GM23338 (cell line): ENCODE measurements at regions not wholly inside any gene's neighbourhood (a gene's known extent, or its start where the extent isn't known, plus 50 kb on each side); places are given as distances from the start of the nearest gene placed in this dataset.

Experiments
- ATAC-seq: fragments of 200-7000 bp; cut with Tn5 transposase; 3 replicates; pipeline ENCODE4 v1.9.1; 2020
- DNase-seq: peaks from one replicate; pipeline ENCODE4 v3.0.0-alpha.2; 2015; ENCODE audit warnings: low spot score
- H2AFZ ChIP-seq: fragments of 200-600 bp; sonication (generic); 2 replicates; pipeline ENCODE4 v1.8.0; 2016; ENCODE audit warnings: antibody characterized with exemption, mild to moderate bottlenecking, moderate library complexity
- H3F3A ChIP-seq: fragments of 200-600 bp; sonication (generic); replicated peaks from 2 replicates; pipeline ENCODE4 v1.8.0; 2017; ENCODE audit warnings: antibody characterized with exemption, mixed run types, low read depth
- H3K27ac ChIP-seq: fragments of 200-600 bp; sonication (generic); 2 replicates; pipeline ENCODE4 v1.6.1; 2016; ENCODE audit warnings: low read depth
- H3K27me3 ChIP-seq: fragments of 200-600 bp; sonication (generic); 2 replicates; pipeline ENCODE4 v1.8.0; 2016; ENCODE audit warnings: mild to moderate bottlenecking, mixed run types, moderate library complexity; ENCODE audit not compliant: insufficient read depth
- H3K36me3 ChIP-seq: fragments of 200-600 bp; sonication (generic); 2 replicates; pipeline ENCODE4 v1.8.0; 2016; ENCODE audit warnings: mild to moderate bottlenecking; ENCODE audit not compliant: insufficient read depth
- H3K4me1 ChIP-seq: fragments of 200-600 bp; sonication (generic); 2 replicates; pipeline ENCODE4 v1.8.0; 2016; ENCODE audit warnings: mild to moderate bottlenecking, moderate library complexity; ENCODE audit not compliant: insufficient read depth
- H3K4me2 ChIP-seq: fragments of 200-600 bp; sonication (generic); 2 replicates; pipeline ENCODE4 v1.7.1; 2017; ENCODE audit warnings: mixed run types
- H3K4me3 ChIP-seq: fragments of 200-600 bp; sonication (generic); 2 replicates; pipeline ENCODE4 v1.6.1; 2016; ENCODE audit warnings: mixed run types
- H3K79me2 ChIP-seq: fragments of 200-600 bp; sonication (generic); replicated peaks from 2 replicates; pipeline ENCODE4 v1.8.0; 2017; ENCODE audit warnings: mild to moderate bottlenecking; ENCODE audit not compliant: insufficient read depth
- H3K9me2 ChIP-seq: fragments of 200-600 bp; sonication (generic); 2 replicates; pipeline ENCODE4 v1.8.0; 2017; ENCODE audit not compliant: insufficient read depth
- H4K20me1 ChIP-seq: fragments of 200-600 bp; sonication (generic); replicated peaks from 2 replicates; pipeline ENCODE4 v1.8.0; 2017; ENCODE audit warnings: mild to moderate bottlenecking; ENCODE audit not compliant: insufficient read depth
- H3K27ac Mint-ChIP-seq: 2 replicates; pipeline ENCODE4 v1.8.0; 2020; ENCODE audit warnings: inconsistent platforms, mild to moderate bottlenecking, moderate library complexity, mixed read lengths
- H3K27me3 Mint-ChIP-seq: 3 replicates; pipeline ENCODE4 v1.8.0; 2022; ENCODE audit warnings: low read depth, mild to moderate bottlenecking, moderate library complexity, mixed read lengths, inconsistent platforms; ENCODE audit not compliant: insufficient read depth, poor library complexity
- H3K36me3 Mint-ChIP-seq: 3 replicates; pipeline ENCODE4 v1.8.0; 2021; ENCODE audit warnings: low read depth, mild to moderate bottlenecking, inconsistent platforms, moderate library complexity, mixed read lengths
- H3K4me1 Mint-ChIP-seq: 3 replicates; pipeline ENCODE4 v1.8.0; 2020; ENCODE audit warnings: mild to moderate bottlenecking, inconsistent platforms, mixed read lengths
- H3K4me3 Mint-ChIP-seq: 3 replicates; pipeline ENCODE4 v1.8.0; 2021; ENCODE audit warnings: moderate library complexity, mild to moderate bottlenecking, inconsistent platforms, mixed read lengths
- H3K9me3 Mint-ChIP-seq: 3 replicates; pipeline ENCODE4 v1.8.0; 2020; ENCODE audit warnings: moderate library complexity, mild to moderate bottlenecking, inconsistent platforms, mixed read lengths
- CREB1 ChIP-seq: fragments of 250-450 bp; sonication (Bioruptor Pico); IDR thresholded peaks from 2 replicates; pipeline ENCODE4 v1.5.0; 2020; ENCODE audit warnings: low read depth, mild to moderate bottlenecking, moderate library complexity
- ETS1 ChIP-seq: IDR thresholded peaks from 2 replicates; pipeline ENCODE4 v1.6.1; 2016; ENCODE audit warnings: antibody characterized with exemption
- EZH2 ChIP-seq: fragments of 200-600 bp; sonication (generic); IDR thresholded peaks from one replicate; pipeline ENCODE4 v1.8.0; 2017; ENCODE audit warnings: antibody characterized with exemption, mild to moderate bottlenecking, low read depth; ENCODE audit not compliant: unreplicated experiment
- EZH2phosphoT487 ChIP-seq: fragments of 200-600 bp; sonication (generic); IDR thresholded peaks from one replicate; pipeline ENCODE4 v1.8.1; 2018; ENCODE audit warnings: antibody characterized with exemption; ENCODE audit not compliant: unreplicated experiment
- JUNB ChIP-seq: IDR thresholded peaks from one replicate; pipeline ENCODE4 v1.6.1; 2016; ENCODE audit warnings: antibody characterized with exemption; ENCODE audit not compliant: unreplicated experiment
- NANOG ChIP-seq: IDR thresholded peaks from 2 replicates; pipeline ENCODE4 v1.6.1; 2016; ENCODE audit warnings: antibody characterized with exemption, borderline replicate concordance
- POLR2AphosphoS5 ChIP-seq: IDR thresholded peaks from 2 replicates; pipeline ENCODE4 v1.6.1; 2016; ENCODE audit warnings: antibody characterized with exemption, low read depth
- REST ChIP-seq: IDR thresholded peaks from one replicate; pipeline ENCODE4 v1.6.1; 2018; ENCODE audit warnings: antibody characterized with exemption; ENCODE audit not compliant: unreplicated experiment
- STAT1 ChIP-seq: IDR thresholded peaks from one replicate; pipeline ENCODE4 v1.6.1; 2016; ENCODE audit warnings: antibody characterized with exemption; ENCODE audit not compliant: unreplicated experiment
- ZNF114 ChIP-seq: fragments of 250-450 bp; sonication (Bioruptor Pico); IDR thresholded peaks from 2 replicates; pipeline ENCODE4 v1.5.0; 2020; ENCODE audit warnings: mild to moderate bottlenecking, moderate library complexity
- ZNF331 ChIP-seq: fragments of 250-450 bp; sonication (Bioruptor Pico); IDR thresholded peaks from 2 replicates; pipeline ENCODE4 v1.5.0; 2020; ENCODE audit warnings: low read depth, mild to moderate bottlenecking, moderate library complexity
- TF ChIP-seq, protein P1 (sequence below), 2 experiments: fragments of 200-600 bp in 1 of 2; sonication (generic) in 1 of 2; conservative IDR thresholded peaks; 2 replicates each; pipeline versions ENCODE4 v1.5.1 to v1.6.1; 2016 to 2017; ENCODE audit warnings: antibody characterized with exemption in 2 of 2, low read depth in 2 of 2, mild to moderate bottlenecking in 2 of 2, moderate library complexity in 1 of 2

GRCh38 chr5:57664700-57665099 is 182.1 kb upstream of the ACTBL2 start:
- TF ChIP-seq ETS1 (no peak), POLR2AphosphoS5 (no peak), STAT1 (no peak), ZNF331 (CRISPR knock-in tag) (no peak), JUNB (no peak), ZNF114 (no peak), CREB1 (no peak), EZH2 (no peak), NANOG (no peak), EZH2phosphoT487 (no peak)
- TF ChIP-seq, protein P1, sequence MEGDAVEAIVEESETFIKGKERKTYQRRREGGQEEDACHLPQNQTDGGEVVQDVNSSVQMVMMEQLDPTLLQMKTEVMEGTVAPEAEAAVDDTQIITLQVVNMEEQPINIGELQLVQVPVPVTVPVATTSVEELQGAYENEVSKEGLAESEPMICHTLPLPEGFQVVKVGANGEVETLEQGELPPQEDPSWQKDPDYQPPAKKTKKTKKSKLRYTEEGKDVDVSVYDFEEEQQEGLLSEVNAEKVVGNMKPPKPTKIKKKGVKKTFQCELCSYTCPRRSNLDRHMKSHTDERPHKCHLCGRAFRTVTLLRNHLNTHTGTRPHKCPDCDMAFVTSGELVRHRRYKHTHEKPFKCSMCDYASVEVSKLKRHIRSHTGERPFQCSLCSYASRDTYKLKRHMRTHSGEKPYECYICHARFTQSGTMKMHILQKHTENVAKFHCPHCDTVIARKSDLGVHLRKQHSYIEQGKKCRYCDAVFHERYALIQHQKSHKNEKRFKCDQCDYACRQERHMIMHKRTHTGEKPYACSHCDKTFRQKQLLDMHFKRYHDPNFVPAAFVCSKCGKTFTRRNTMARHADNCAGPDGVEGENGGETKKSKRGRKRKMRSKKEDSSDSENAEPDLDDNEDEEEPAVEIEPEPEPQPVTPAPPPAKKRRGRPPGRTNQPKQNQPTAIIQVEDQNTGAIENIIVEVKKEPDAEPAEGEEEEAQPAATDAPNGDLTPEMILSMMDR (conservative IDR thresholded peaks at IDR 0.05; ENCODE audit: low read depth in 2 of 2) = no peak

DNA sequence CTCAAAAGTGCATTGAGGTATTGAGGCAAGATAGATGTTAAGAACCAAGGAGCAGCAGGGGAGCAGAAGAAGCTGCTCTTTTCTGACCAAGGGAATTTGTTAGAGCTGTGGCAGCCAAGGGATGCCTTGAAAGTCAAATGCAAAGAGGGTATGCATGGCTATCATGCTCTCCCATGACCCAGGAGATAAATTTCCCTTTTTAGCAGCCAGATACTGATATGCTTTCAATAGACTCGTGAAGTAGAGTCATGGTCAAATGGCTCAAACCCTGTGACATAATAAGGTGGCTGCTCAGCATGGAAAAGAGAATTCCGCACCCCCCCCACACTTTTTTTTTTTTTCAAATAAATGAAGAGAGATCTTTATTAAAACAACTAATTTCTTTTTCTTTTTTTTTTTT is 180.9 kb upstream of the ACTBL2 start:
- Histone ChIP-seq H3K4me2 (no peak overlapping the region), H4K20me1 (no peaks in the 10 kb centered on the region), H3K27ac (no peak overlapping the region), H2AFZ (no peak overlapping the region), H3K4me1 (no peaks in the 10 kb centered on the region), H3K79me2 (no peaks in the 10 kb centered on the region), H3K27me3 (no peaks in the 10 kb centered on the region), H3K36me3 (no peaks in the 10 kb centered on the region), H3K4me3 (no peak overlapping the region), H3F3A (no peaks in the 10 kb centered on the region), H3K9me2 (0 out of 2 replicates have a peak, but pooled peaks cover 8% of the 10 kb centered on the region)
- Mint-ChIP-seq H3K27ac (no peak overlapping the region), H3K4me3 (no peak overlapping the region), H3K36me3 (no peaks in the 10 kb centered on the region), H3K9me3 (no peaks in the 10 kb centered on the region), H3K4me1 (peaks cover 7% of the 10 kb centered on the region; the same call in 2 of the 3 replicates), H3K27me3 (no peaks in the 10 kb centered on the region)
- DNase-seq (no peak), ATAC-seq (no peak)
- TF ChIP-seq EZH2 (no peak), EZH2phosphoT487 (no peak), ZNF114 (no peak), ETS1 (no peak), REST (no peak), STAT1 (no peak), ZNF331 (CRISPR knock-in tag) (no peak), NANOG (no peak), JUNB (no peak)
- TF ChIP-seq, protein P1 (conservative IDR thresholded peaks at IDR 0.05; ENCODE audit: low read depth in 2 of 2) = no peak

More at GRCh38 chr5:57664700-57665099, 182.1 kb upstream of the ACTBL2 start:
- DNase-seq (no peak), ATAC-seq (no peak)
- H3K9me2 ChIP-seq = 0 out of 2 replicates have a peak, but pooled peaks cover 5% of the 10 kb centered on the region
- no peaks in the 10 kb centered on the region for H3K27me3 ChIP-seq
- Mint-ChIP-seq H3K9me3 (no peaks in the 10 kb centered on the region), H3K27me3 (no peaks in the 10 kb centered on the region), H3K4me1 (peaks cover 7% of the 10 kb centered on the region; the same call in 2 of the 3 replicates), H3K27ac (no peak overlapping the region), H3K36me3 (no peaks in the 10 kb centered on the region), H3K4me3 (no peak overlapping the region)
- no peaks in the 10 kb centered on the region for H3F3A ChIP-seq
- no peak overlapping the region for H3K27ac ChIP-seq
- H3K4me3 ChIP-seq = no peak overlapping the region
- H4K20me1 ChIP-seq = no peaks in the 10 kb centered on the region
- H2AFZ ChIP-seq = no peak overlapping the region
- no peaks in the 10 kb centered on the region for H3K36me3 ChIP-seq
- no peaks in the 10 kb centered on the region for H3K4me1 ChIP-seq
- no peaks in the 10 kb centered on the region for H3K79me2 ChIP-seq
- H3K4me2 ChIP-seq = no peak overlapping the region
